HG03103 (cell line): ENCODE measurements at regions not wholly inside any gene's neighbourhood (a gene's known extent, or its start where the extent isn't known, plus 50 kb on each side); places are given as distances from the start of the nearest gene placed in this dataset.

Source experiments
- ATAC-seq: cut with Tn5 transposase; IDR thresholded peaks from one replicate; pipeline ENCODE4 v1.9.1; 2021; ENCODE audit warnings: low read depth; ENCODE audit not compliant: unreplicated experiment

- peak; percentile 65 for ATAC-seq
These were observed 147.0 kb upstream of the SLCO3A1 start for GRCh38 chr15:91706322-91707032.

GRCh38 chr15:91710080-91710698 is 143.3 kb upstream of the SLCO3A1 start:
- ATAC-seq = no peak

GRCh38 chr15:91711384-91712033 is 142.0 kb upstream of the SLCO3A1 start:
- no peak for ATAC-seq

GRCh38 chr15:91712286-91712685 is 141.2 kb upstream of the SLCO3A1 start:
- ATAC-seq = no peak

GRCh38 chr15:91716536-91716935 is 137.0 kb upstream of the SLCO3A1 start:
- ATAC-seq = no peak

GRCh38 chr15:91717811-91718210 is 135.7 kb upstream of the SLCO3A1 start:
- ATAC-seq = no peak

GRCh38 chr15:91723959-91724358 is 129.5 kb upstream of the SLCO3A1 start:
- no peak for ATAC-seq

GRCh38 chr15:91733661-91734060 is 119.8 kb upstream of the SLCO3A1 start:
- no peak for ATAC-seq

- no peak for ATAC-seq
These were observed 116.2 kb upstream of the SLCO3A1 start for GRCh38 chr15:91737151-91737818.

- no peak for ATAC-seq
These were observed 111.5 kb upstream of the SLCO3A1 start for GRCh38 chr15:91741986-91742385.

- no peak for ATAC-seq
These were observed 101.9 kb upstream of the SLCO3A1 start for GRCh38 chr15:91751611-91752010.

GRCh38 chr15:91752081-91752785 is 101.3 kb upstream of the SLCO3A1 start:
- no peak for ATAC-seq

- no peak for ATAC-seq
These were observed 93.9 kb upstream of the SLCO3A1 start for GRCh38 chr15:91759560-91759959.

- no peak for ATAC-seq
These were observed 87.8 kb upstream of the SLCO3A1 start for GRCh38 chr15:91765660-91766059.

GRCh38 chr15:91769476-91769875 is 84.0 kb upstream of the SLCO3A1 start:
- ATAC-seq = no peak

GRCh38 chr15:91769894-91770293 is 83.6 kb upstream of the SLCO3A1 start:
- no peak for ATAC-seq

- ATAC-seq = no peak
These were observed 77.4 kb upstream of the SLCO3A1 start for GRCh38 chr15:91776104-91776503.

- ATAC-seq = no peak
These were observed 73.5 kb upstream of the SLCO3A1 start for GRCh38 chr15:91779960-91780359.

GRCh38 chr15:91780387-91780786 is 73.1 kb upstream of the SLCO3A1 start:
- no peak for ATAC-seq

GRCh38 chr15:91782221-91782620 is 71.3 kb upstream of the SLCO3A1 start:
- ATAC-seq = no peak

- no peak for ATAC-seq
These were observed 70.5 kb upstream of the SLCO3A1 start for GRCh38 chr15:91783008-91783407.
